ENCODE measurements at regions not wholly inside any gene's neighbourhood (a gene's known extent, or its start where the extent isn't known, plus 50 kb on each side); places are given as distances from the start of the nearest gene placed in this dataset.

GRCh38 chrY:17038439-17038838, 841.6 kb downstream of the CDY2B start:
- CTCF ChIA-PET = no interaction called here
- intact Hi-C loops (cut with micrococcal nuclease) = no loop called here
- TF ChIP-seq POLR2A (IDR thresholded peaks at IDR 0.05; ENCODE audit: borderline replicate concordance, extremely low read depth, insufficient read depth, insufficient read length) = no peak
- TF ChIP-seq ATF3 (IDR thresholded peaks at IDR 0.05) = no peak
- no peak for TF ChIP-seq SP1 (IDR thresholded peaks at IDR 0.05; ENCODE audit: low read depth)
- no peak for TF ChIP-seq POLR2AphosphoS5 (IDR thresholded peaks at IDR 0.05; ENCODE audit: low read depth, low read length)
- no peak for TF ChIP-seq EZH2 (IDR thresholded peaks at IDR 0.05)
- TF ChIP-seq, protein P1, sequence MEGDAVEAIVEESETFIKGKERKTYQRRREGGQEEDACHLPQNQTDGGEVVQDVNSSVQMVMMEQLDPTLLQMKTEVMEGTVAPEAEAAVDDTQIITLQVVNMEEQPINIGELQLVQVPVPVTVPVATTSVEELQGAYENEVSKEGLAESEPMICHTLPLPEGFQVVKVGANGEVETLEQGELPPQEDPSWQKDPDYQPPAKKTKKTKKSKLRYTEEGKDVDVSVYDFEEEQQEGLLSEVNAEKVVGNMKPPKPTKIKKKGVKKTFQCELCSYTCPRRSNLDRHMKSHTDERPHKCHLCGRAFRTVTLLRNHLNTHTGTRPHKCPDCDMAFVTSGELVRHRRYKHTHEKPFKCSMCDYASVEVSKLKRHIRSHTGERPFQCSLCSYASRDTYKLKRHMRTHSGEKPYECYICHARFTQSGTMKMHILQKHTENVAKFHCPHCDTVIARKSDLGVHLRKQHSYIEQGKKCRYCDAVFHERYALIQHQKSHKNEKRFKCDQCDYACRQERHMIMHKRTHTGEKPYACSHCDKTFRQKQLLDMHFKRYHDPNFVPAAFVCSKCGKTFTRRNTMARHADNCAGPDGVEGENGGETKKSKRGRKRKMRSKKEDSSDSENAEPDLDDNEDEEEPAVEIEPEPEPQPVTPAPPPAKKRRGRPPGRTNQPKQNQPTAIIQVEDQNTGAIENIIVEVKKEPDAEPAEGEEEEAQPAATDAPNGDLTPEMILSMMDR (IDR thresholded peaks at IDR 0.05 in 2 of 3, conservative IDR thresholded peaks at IDR 0.05 in 1 of 3; ENCODE audit: borderline replicate concordance in 1 of 3, insufficient read depth in 1 of 3, low read depth in 2 of 3, low read length in 2 of 3) = no peak
- TF ChIP-seq ZNF274 (IDR thresholded peaks at IDR 0.05; ENCODE audit: low read depth, low read length) = no peak
- no peak for TF ChIP-seq ZFX (IDR thresholded peaks at IDR 0.05)
- TF ChIP-seq JUND (IDR thresholded peaks at IDR 0.05) = no peak
- TF ChIP-seq EZH2phosphoT487 (IDR thresholded peaks at IDR 0.05; ENCODE audit: borderline replicate concordance) = no peak
- TF ChIP-seq ELF1 (IDR thresholded peaks at IDR 0.05; ENCODE audit: borderline replicate concordance, low read depth) = no peak
- no peak for TF ChIP-seq EGR1 (IDR thresholded peaks at IDR 0.05; ENCODE audit: low read depth)

More at GRCh38 chrY:17038439-17038838, 841.6 kb downstream of the CDY2B start:
- no TSS peak for BruUV-seq (replicated peaks)
- no peaks in the 10 kb centered on the region for H3K9me2 ChIP-seq (ENCODE audit: insufficient read depth)
- H3K36me3 ChIP-seq (ENCODE audit: control insufficient read depth in 1 of 2, insufficient read depth in 2 of 2, low read length in 2 of 2) = no peaks in the 10 kb centered on the region
- no peaks in the 10 kb centered on the region for H3K9me3 ChIP-seq (ENCODE audit: control insufficient read depth in 1 of 2, insufficient read depth in 1 of 2, low read depth in 1 of 2, low read length in 2 of 2)
- no peak overlapping the region for H3K4me2 ChIP-seq (ENCODE audit: low read length)
- ATAC-seq (no peak), DNase-seq (ENCODE audit: low read depth, low spot score) (no peak)
- H4K20me1 ChIP-seq (ENCODE audit: insufficient read depth) = no peaks in the 10 kb centered on the region
- no peaks in the 10 kb centered on the region for H3K27me3 ChIP-seq (ENCODE audit: insufficient read depth, low read length)
- no peaks in the 10 kb centered on the region for H3K79me2 ChIP-seq (ENCODE audit: insufficient read depth, low read length)
- no peak overlapping the region for H2AFZ ChIP-seq (ENCODE audit: low read depth, low read length, poor library complexity, severe bottlenecking)
- H3K9ac ChIP-seq (ENCODE audit: low read length) = no peak overlapping the region
- POLR2A ChIA-PET = no interaction called here
- no peak overlapping the region for H3K27ac ChIP-seq (ENCODE audit: low read depth, low read length)
- no peaks in the 10 kb centered on the region for H3K4me1 ChIP-seq (ENCODE audit: control insufficient read depth in 1 of 2, insufficient read depth in 2 of 2, low read length in 2 of 2)
- no peak overlapping the region for H3K4me3 ChIP-seq (replicated peaks in 1 of 2; ENCODE audit: low read depth in 1 of 2, low read length in 2 of 2)
- RAD21 ChIA-PET (ENCODE audit: low non-redundant PET in 1 of 2, low total read pairs in 2 of 2, uncharacterized antibody in 2 of 2, unreplicated experiment in 2 of 2) = no interaction called here
